ENCODE measurements at regions not wholly inside any gene's neighbourhood (a gene's known extent, or its start where the extent isn't known, plus 50 kb on each side); places are given as distances from the start of the nearest gene placed in this dataset.

- TF ChIP-seq CTCF (IDR thresholded peaks at IDR 0.05; ENCODE audit: insufficient read depth, low read depth, low read length) (no peak), EZH2 (IDR thresholded peaks at IDR 0.05; ENCODE audit: insufficient read depth, low read length) (no peak)
Observed at GRCh38 chr13:50599046-50599445, 244.4 kb downstream of the DLEU7 start.

All from astrocyte (in vitro differentiated cells and primary cell).